HK-2 (cell line): ENCODE measurements at regions not wholly inside any gene's neighbourhood (a gene's known extent, or its start where the extent isn't known, plus 50 kb on each side); places are given as distances from the start of the nearest gene placed in this dataset.
"Not testable (repeated sequence)": the region's sequence is repeated elsewhere in the genome, so short reads cannot be mapped to it uniquely, and the experiment has no call there.

ENCODE experiments used
- DNase-seq: peaks from one replicate; pipeline ENCODE4 v3.0.0-alpha.2; 2018; ENCODE audit not compliant: unreplicated experiment

GRCh38 chr1:68868606-68869005, 371.7 kb upstream of the DEPDC1 start:
- no peak for DNase-seq

- no peak for DNase-seq
Observed at GRCh38 chr1:68873144-68873543, 376.3 kb upstream of the DEPDC1 start.

- DNase-seq, result not testable (repeated sequence)
Observed at GRCh38 chr1:68881330-68882194, 384.7 kb upstream of the DEPDC1 start.

GRCh38 chr1:68889471-68889870, 392.6 kb upstream of the DEPDC1 start:
- DNase-seq, result no peak

GRCh38 chr1:68890736-68891135, 393.9 kb upstream of the DEPDC1 start:
- no peak for DNase-seq

GRCh38 chr1:68904477-68904876, 407.6 kb upstream of the DEPDC1 start:
- no peak for DNase-seq

- no peak for DNase-seq
Observed at GRCh38 chr1:68906431-68906830, 409.5 kb upstream of the DEPDC1 start.

- no peak for DNase-seq
Observed at GRCh38 chr1:68907491-68907890, 410.6 kb upstream of the DEPDC1 start.

- no peak for DNase-seq
Observed at GRCh38 chr1:68908316-68908715, 411.4 kb upstream of the DEPDC1 start.

- DNase-seq, result peak; percentile 60
Observed at GRCh38 chr1:68916221-68916902, 419.5 kb upstream of the DEPDC1 start.

GRCh38 chr1:68917456-68917855, 420.6 kb upstream of the DEPDC1 start:
- DNase-seq, result no peak

- DNase-seq, result no peak
Observed at GRCh38 chr1:68918563-68918962, 421.7 kb upstream of the DEPDC1 start.

GRCh38 chr1:68919075-68919474, 422.2 kb upstream of the DEPDC1 start:
- DNase-seq, result no peak

- DNase-seq, result not testable (repeated sequence)
Observed at GRCh38 chr1:68923475-68924088, 426.7 kb upstream of the DEPDC1 start.

GRCh38 chr1:68930101-68930500, 433.2 kb upstream of the DEPDC1 start:
- DNase-seq, result no peak

GRCh38 chr1:68936530-68936929, 439.6 kb upstream of the DEPDC1 start:
- DNase-seq, result no peak

GRCh38 chr1:68938051-68938666, 441.3 kb upstream of the DEPDC1 start:
- no peak for DNase-seq

GRCh38 chr1:68950036-68950435, 453.2 kb upstream of the DEPDC1 start:
- DNase-seq, result no peak

- no peak for DNase-seq
Observed at GRCh38 chr1:68953311-68953710, 456.4 kb upstream of the DEPDC1 start.

- DNase-seq, result no peak
Observed at GRCh38 chr1:68954841-68955240, 458.0 kb upstream of the DEPDC1 start.

GRCh38 chr1:68955424-68955823, 458.5 kb upstream of the DEPDC1 start:
- DNase-seq, result no peak

- DNase-seq, result no peak
Observed at GRCh38 chr1:68958958-68959357, 462.1 kb upstream of the DEPDC1 start.
